CD14-positive monocyte (primary cell): ENCODE measurements at regions not wholly inside any gene's neighbourhood (a gene's known extent, or its start where the extent isn't known, plus 50 kb on each side); places are given as distances from the start of the nearest gene placed in this dataset.

ENCODE experiments used
- DNase-seq, 3 donors: peaks; one replicate each; pipeline ENCODE4 v3.0.0-alpha.2; 2011 to 2022
- H2AFZ ChIP-seq: 2 replicates; pipeline ENCODE4 v1.6.0; 2012; ENCODE audit warnings: mild to moderate bottlenecking, low read depth, low read length, inconsistent platforms; ENCODE audit not compliant: insufficient read depth, poor library complexity, severe bottlenecking
- H3K27ac ChIP-seq, 2 donors: 1 replicate in 1 of 2; 2 replicates in 1 of 2; pipeline ENCODE4 v1.5.1; 2012 to 2013; ENCODE audit warnings: low read length in 2 of 2, control low read depth in 1 of 2, inconsistent platforms in 1 of 2, low read depth in 1 of 2, mild to moderate bottlenecking in 1 of 2
- H3K27me3 ChIP-seq, 2 donors: one replicate each; pipeline versions ENCODE4 v1.6.0 to v1.6.1; 2011 to 2013; ENCODE audit warnings: low read length in 2 of 2; ENCODE audit not compliant: control insufficient read depth in 2 of 2, insufficient read depth in 2 of 2
- H3K36me3 ChIP-seq, 2 donors: replicated peaks in 1 of 2; 1 replicate in 1 of 2; 2 replicates in 1 of 2; pipeline versions ENCODE4 v1.5.1 to v1.6.1; 2012 to 2013; ENCODE audit warnings: low read length in 2 of 2, control low read depth in 1 of 2, inconsistent platforms in 1 of 2, mild to moderate bottlenecking in 1 of 2; ENCODE audit not compliant: insufficient read depth in 2 of 2, control insufficient read depth in 1 of 2
- H3K4me1 ChIP-seq, 2 donors: 1 replicate in 1 of 2; 2 replicates in 1 of 2; pipeline versions ENCODE4 v1.5.1 to v1.6.1; 2012 to 2013; ENCODE audit warnings: low read length in 2 of 2, control low read depth in 1 of 2, inconsistent platforms in 1 of 2, mild to moderate bottlenecking in 1 of 2, moderate library complexity in 1 of 2; ENCODE audit not compliant: insufficient read depth in 2 of 2, control insufficient read depth in 1 of 2
- H3K4me2 ChIP-seq: replicated peaks from 2 replicates; pipeline ENCODE3; 2012; ENCODE audit warnings: low read length, moderate library complexity, mild to moderate bottlenecking; ENCODE audit not compliant: poor library complexity, severe bottlenecking; ENCODE audit errors: extremely low read depth
- H3K4me3 ChIP-seq, 3 experiments: fragments of 200-600 bp in 1 of 3; sonication (generic) in 1 of 3; replicated peaks in 1 of 3; 1 replicate in 2 of 3; 2 replicates in 1 of 3; pipeline ENCODE4 v1.5.1; 2011 to 2013; ENCODE audit warnings: low read length in 3 of 3, mild to moderate bottlenecking in 3 of 3, control low read depth in 2 of 3, low read depth in 2 of 3, inconsistent platforms in 1 of 3, moderate library complexity in 1 of 3
- H3K79me2 ChIP-seq: 2 replicates; pipeline ENCODE4 v1.6.0; 2012; ENCODE audit warnings: mild to moderate bottlenecking, control low read depth, inconsistent platforms, low read length, moderate library complexity; ENCODE audit not compliant: insufficient read depth
- H3K9ac ChIP-seq: 2 replicates; pipeline ENCODE4 v1.6.0; 2017; ENCODE audit warnings: low read length, mild to moderate bottlenecking; ENCODE audit not compliant: insufficient read depth, poor library complexity, severe bottlenecking
- H3K9me3 ChIP-seq, 2 donors: replicated peaks in 1 of 2; 1 replicate in 1 of 2; 2 replicates in 1 of 2; pipeline versions ENCODE4 v1.5.1 to v1.6.1; 2012 to 2013; ENCODE audit warnings: low read length in 2 of 2, control low read depth in 1 of 2; ENCODE audit not compliant: control insufficient read depth in 1 of 2, insufficient read depth in 1 of 2
- H4K20me1 ChIP-seq: 2 replicates; pipeline ENCODE4 v1.6.0; 2012; ENCODE audit warnings: mild to moderate bottlenecking, low read length, control low read depth, moderate library complexity; ENCODE audit not compliant: insufficient read depth
- H3K27ac Mint-ChIP-seq, 7 donors: one replicate each; pipeline ENCODE4 v1.8.0; 2020; ENCODE audit warnings: mild to moderate bottlenecking in 7 of 7, mixed read lengths in 7 of 7, moderate library complexity in 6 of 7, inconsistent platforms in 2 of 7
- H3K27me3 Mint-ChIP-seq, 3 donors: one replicate each; pipeline ENCODE4 v1.8.0; 2021 to 2022; ENCODE audit warnings: low read depth in 3 of 3, mild to moderate bottlenecking in 3 of 3, mixed read lengths in 3 of 3, moderate library complexity in 3 of 3, inconsistent platforms in 1 of 3
- H3K36me3 Mint-ChIP-seq, 2 donors: one replicate each; pipeline ENCODE4 v1.8.0; 2020; ENCODE audit warnings: mixed read lengths in 2 of 2, inconsistent platforms in 1 of 2, mild to moderate bottlenecking in 1 of 2
- H3K4me1 Mint-ChIP-seq: one replicate; pipeline ENCODE4 v1.8.0; 2020; ENCODE audit warnings: mild to moderate bottlenecking, mixed read lengths
- H3K4me3 Mint-ChIP-seq, 2 donors: one replicate each; pipeline ENCODE4 v1.8.0; 2020; ENCODE audit warnings: mild to moderate bottlenecking in 2 of 2, mixed read lengths in 2 of 2, moderate library complexity in 1 of 2
- H3K9me3 Mint-ChIP-seq, 7 donors: one replicate each; pipeline ENCODE4 v1.8.0; 2020 to 2022; ENCODE audit warnings: mixed read lengths in 7 of 7, mild to moderate bottlenecking in 6 of 7, moderate library complexity in 6 of 7, inconsistent platforms in 2 of 7
- CTCF ChIP-seq: fragments of 200-600 bp; IDR thresholded peaks from one replicate; pipeline ENCODE4 v1.8.0; 2022; ENCODE audit warnings: antibody characterized with exemption, mild to moderate bottlenecking
- WGBS: methylation state at CpG from one replicate; pipeline ENCODE4 v1.1.5; 2013; ENCODE audit warnings: missing lambda C conversion rate; ENCODE audit not compliant: insufficient coverage; 5-methylcytosine and 5-hydroxymethylcytosine counted together
- intact Hi-C, 2 donors: fragments of 100-400 bp; cut with micrococcal nuclease; formaldehyde crosslinking; loops; one replicate each; pipeline versions ENCODE4 v1.15.0 to v1.15.1; 2023

GRCh38 chr7:155981703-155982102 lies 169.4 kb upstream of the SHH start:
- Histone ChIP-seq H2AFZ (no peak overlapping the region), H3K4me2 (no peak overlapping the region), H3K4me3 (no peak overlapping the region), H3K27me3 (no peaks in the 10 kb centered on the region), H3K4me1 (no peaks in the 10 kb centered on the region), H4K20me1 (no peaks in the 10 kb centered on the region), H3K9me3 (no peaks in the 10 kb centered on the region), H3K79me2 (no peaks in the 10 kb centered on the region), H3K9ac (no peak overlapping the region), H3K36me3 (no peaks in the 10 kb centered on the region), H3K27ac (no peak overlapping the region)
- peaks cover 0 to 4% (median 3%) of the 10 kb centered on the region in 7 donors for H3K9me3 Mint-ChIP-seq
- H3K4me1 Mint-ChIP-seq: no peaks in the 10 kb centered on the region
- no peaks in the 10 kb centered on the region for H3K36me3 Mint-ChIP-seq
- WGBS: 100% methylated on average over 1 of the region's 2 CpGs
- no peak overlapping the region for H3K27ac Mint-ChIP-seq
- TF ChIP-seq CTCF: no peak
- H3K27me3 Mint-ChIP-seq: peaks cover 0 to 4% (median 1%) of the 10 kb centered on the region in 3 donors
- no peak overlapping the region for H3K4me3 Mint-ChIP-seq
- intact Hi-C loops: no loop called here
- DNase-seq: no peak

DNA sequence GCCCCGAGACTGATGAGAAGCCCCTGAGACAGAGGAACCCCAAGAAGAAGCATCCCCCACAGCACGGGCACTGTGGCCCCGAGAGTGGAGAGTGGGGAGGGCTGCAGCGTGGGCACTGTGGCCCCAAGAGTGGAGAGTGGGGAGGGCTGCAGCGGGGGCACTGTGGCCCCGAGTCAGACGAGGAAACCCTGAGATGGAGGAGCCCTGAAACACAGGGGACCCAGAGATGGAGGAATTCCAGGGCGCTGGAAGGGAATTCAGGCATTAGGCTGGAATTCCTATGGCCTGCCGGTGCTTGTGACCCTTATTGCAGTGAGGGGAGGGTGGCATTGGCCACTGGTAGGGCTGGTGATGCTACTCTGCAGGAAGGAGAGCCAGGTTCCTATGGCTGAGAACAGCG lies 168.6 kb upstream of the SHH start:
- intact Hi-C loops: no loop called here
- H3K79me2 ChIP-seq: no peaks in the 10 kb centered on the region
- H3K27ac Mint-ChIP-seq: no peak overlapping the region
- H3K27ac ChIP-seq: no peak overlapping the region
- no peaks in the 10 kb centered on the region for H3K27me3 ChIP-seq
- H3K9ac ChIP-seq: no peak overlapping the region
- no peaks in the 10 kb centered on the region for H3K36me3 Mint-ChIP-seq
- no peaks in the 10 kb centered on the region for H3K36me3 ChIP-seq
- peaks cover 0 to 4% (median 1%) of the 10 kb centered on the region in 3 donors for H3K27me3 Mint-ChIP-seq
- no peak for DNase-seq
- 83% methylated on average over 9 of the region's 10 CpGs for WGBS
- peaks cover 0 to 4% (median 3%) of the 10 kb centered on the region in 7 donors for H3K9me3 Mint-ChIP-seq
- H3K9me3 ChIP-seq: no peaks in the 10 kb centered on the region
- H3K4me3 ChIP-seq: no peak overlapping the region
- no peaks in the 10 kb centered on the region for H3K4me1 ChIP-seq
- no peaks in the 10 kb centered on the region for H4K20me1 ChIP-seq
- H3K4me1 Mint-ChIP-seq: no peaks in the 10 kb centered on the region
- no peak overlapping the region for H3K4me2 ChIP-seq
- no peak overlapping the region for H2AFZ ChIP-seq
- no peak for TF ChIP-seq CTCF
- H3K4me3 Mint-ChIP-seq: no peak overlapping the region
